ENCODE measurements at regions not wholly inside any gene's neighbourhood (a gene's known extent, or its start where the extent isn't known, plus 50 kb on each side); places are given as distances from the start of the nearest gene placed in this dataset.

GRCh38 chr14:87115234-87115633, 877.7 kb downstream of the GALC start:
- no peak for DNase-seq
- TF ChIP-seq CTCF (IDR thresholded peaks at IDR 0.05) (no peak), POLR2A (IDR thresholded peaks at IDR 0.05) (no peak)
- Histone ChIP-seq H3K9me3 (no peaks in the 10 kb centered on the region), H3K36me3 (no peaks in the 10 kb centered on the region), H3K27me3 (no peaks in the 10 kb centered on the region), H3K4me3 (replicated peaks in 1 of 3) (no peak overlapping the region), H3K27ac (no peak overlapping the region), H3K4me1 (no peaks in the 10 kb centered on the region)
- 55 to 56% methylated on average over 1 of the region's 1 CpG for WGBS, 2 donors
- intact Hi-C loops (cut with DNase I) = no loop called here

GRCh38 chr14:87113286-87113685, 879.7 kb downstream of the GALC start:
- DNase-seq = no peak
- Histone ChIP-seq H3K4me3 (replicated peaks in 1 of 3) (no peak overlapping the region), H3K27ac (no peak overlapping the region), H3K27me3 (no peaks in the 10 kb centered on the region), H3K4me1 (no peaks in the 10 kb centered on the region), H3K36me3 (no peaks in the 10 kb centered on the region), H3K9me3 (no peaks in the 10 kb centered on the region)
- WGBS, 2 donors = 73 to 90% methylated on average over 5 of the region's 5 CpGs
- TF ChIP-seq CTCF (IDR thresholded peaks at IDR 0.05) (no peak), POLR2A (IDR thresholded peaks at IDR 0.05) (no peak)
- intact Hi-C loops (cut with DNase I) = no loop called here

GRCh38 chr14:87111741-87112140, 881.2 kb downstream of the GALC start:
- H3K27me3 ChIP-seq = no peaks in the 10 kb centered on the region
- no peaks in the 10 kb centered on the region for H3K9me3 ChIP-seq
- no peaks in the 10 kb centered on the region for H3K4me1 ChIP-seq
- no peaks in the 10 kb centered on the region for H3K36me3 ChIP-seq
- intact Hi-C loops (cut with DNase I) = no loop called here
- no peak for DNase-seq
- 74 to 79% methylated on average over 3 of the region's 3 CpGs for WGBS, 2 donors
- no peak overlapping the region for H3K27ac ChIP-seq
- no peak overlapping the region for H3K4me3 ChIP-seq (replicated peaks in 1 of 3)
- TF ChIP-seq CTCF (IDR thresholded peaks at IDR 0.05) (no peak), POLR2A (IDR thresholded peaks at IDR 0.05) (no peak)

GRCh38 chr14:87111126-87111525, 881.9 kb downstream of the GALC start:
- 83% methylated on average over 1 of the region's 1 CpG for WGBS, 2 donors
- DNase-seq = no peak
- Histone ChIP-seq H3K36me3 (no peaks in the 10 kb centered on the region), H3K4me1 (no peaks in the 10 kb centered on the region), H3K27me3 (no peaks in the 10 kb centered on the region), H3K4me3 (replicated peaks in 1 of 3) (no peak overlapping the region), H3K9me3 (no peaks in the 10 kb centered on the region), H3K27ac (no peak overlapping the region)
- TF ChIP-seq CTCF (IDR thresholded peaks at IDR 0.05) (no peak), POLR2A (IDR thresholded peaks at IDR 0.05) (no peak)
- intact Hi-C loops (cut with DNase I) = no loop called here

- H3K9me3 ChIP-seq = no peaks in the 10 kb centered on the region
- no peak for DNase-seq
- intact Hi-C loops (cut with DNase I) = no loop called here
Observed at GRCh38 chr14:87109271-87109670, 883.7 kb downstream of the GALC start.

More at GRCh38 chr14:87109271-87109670, 883.7 kb downstream of the GALC start:
- no peak for TF ChIP-seq POLR2A (IDR thresholded peaks at IDR 0.05)
- TF ChIP-seq CTCF (IDR thresholded peaks at IDR 0.05) = no peak
- Histone ChIP-seq H3K4me3 (replicated peaks in 1 of 3) (no peak overlapping the region), H3K27ac (no peak overlapping the region), H3K36me3 (no peaks in the 10 kb centered on the region), H3K4me1 (no peaks in the 10 kb centered on the region), H3K27me3 (no peaks in the 10 kb centered on the region)
- WGBS, 2 donors = 90 to 91% methylated on average over 3 of the region's 3 CpGs

Measured in thyroid gland (tissue), 4 donors.